NCI-H345 treated with DMSO at 0.1 percent for 48 hours (cell line): ENCODE measurements at regions not wholly inside any gene's neighbourhood (a gene's known extent, or its start where the extent isn't known, plus 50 kb on each side); places are given as distances from the start of the nearest gene placed in this dataset.
"Not testable (repeated sequence)": the region's sequence is repeated elsewhere in the genome, so short reads cannot be mapped to it uniquely, and the experiment has no call there.

Experiments
- DNase-seq: peaks from one replicate; lab custom pipeline; 2025; ENCODE audit not compliant: unreplicated experiment; lab: John Stamatoyannopoulos, UW

DNA sequence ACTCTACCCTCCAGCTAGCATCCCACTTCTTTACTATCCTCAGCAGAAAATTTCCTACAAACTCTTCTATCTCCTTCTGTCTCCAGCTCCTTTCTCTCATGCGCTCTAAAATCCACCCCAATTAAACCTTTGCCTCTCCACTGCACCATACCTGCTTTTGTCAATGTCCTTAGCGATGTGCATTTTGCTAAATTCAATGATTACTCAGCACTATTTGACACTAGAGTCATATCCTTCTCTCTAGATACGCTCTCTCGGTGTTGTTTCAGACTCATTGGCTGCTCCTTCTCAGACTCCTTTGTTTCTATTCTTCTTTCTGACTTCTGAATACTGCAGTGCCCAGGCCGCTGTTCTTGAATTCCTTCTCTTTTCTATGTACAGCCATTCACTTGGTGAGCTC, 144.2 kb downstream of the HLX start:
- no peak for DNase-seq

DNA sequence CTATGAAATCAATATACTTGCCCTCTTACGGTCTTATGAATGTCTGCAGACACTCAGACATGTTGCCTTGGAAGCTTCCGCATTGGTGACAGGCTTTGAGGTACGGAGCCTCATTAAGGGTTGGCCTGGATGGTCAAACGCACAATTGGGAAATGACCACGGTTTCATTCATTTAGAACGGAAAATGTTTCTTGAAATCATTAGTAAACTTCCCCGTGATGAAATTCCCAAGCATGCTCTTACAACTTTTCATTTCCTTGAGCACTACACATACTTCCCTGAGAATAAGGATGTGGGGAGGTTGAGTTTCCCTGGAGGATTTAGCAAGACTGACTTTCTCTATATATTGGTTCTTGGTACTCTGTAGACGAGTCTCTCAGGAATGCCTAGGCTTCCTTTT, 146.3 kb downstream of the HLX start:
- DNase-seq = no peak

DNA sequence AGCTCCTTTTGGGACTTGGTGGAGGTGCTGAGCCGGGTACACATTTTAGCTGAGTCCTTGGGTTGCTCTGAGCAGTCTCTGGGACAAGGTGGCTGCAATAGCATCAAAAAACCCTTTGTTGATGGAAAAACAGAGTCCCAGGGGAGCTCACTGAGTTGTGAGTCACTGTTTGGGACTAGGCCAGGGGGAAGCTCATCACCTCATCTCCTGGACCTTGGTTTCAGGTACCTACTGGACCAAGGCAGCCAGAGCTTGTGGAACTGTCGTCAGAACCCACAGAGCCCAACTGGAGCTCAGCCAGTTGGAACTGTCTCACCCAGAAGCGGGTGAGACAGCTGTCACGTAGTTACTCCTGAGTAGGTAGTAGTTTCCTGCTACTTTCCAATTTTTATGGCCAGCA, 146.7 kb downstream of the HLX start:
- DNase-seq = no peak

DNA sequence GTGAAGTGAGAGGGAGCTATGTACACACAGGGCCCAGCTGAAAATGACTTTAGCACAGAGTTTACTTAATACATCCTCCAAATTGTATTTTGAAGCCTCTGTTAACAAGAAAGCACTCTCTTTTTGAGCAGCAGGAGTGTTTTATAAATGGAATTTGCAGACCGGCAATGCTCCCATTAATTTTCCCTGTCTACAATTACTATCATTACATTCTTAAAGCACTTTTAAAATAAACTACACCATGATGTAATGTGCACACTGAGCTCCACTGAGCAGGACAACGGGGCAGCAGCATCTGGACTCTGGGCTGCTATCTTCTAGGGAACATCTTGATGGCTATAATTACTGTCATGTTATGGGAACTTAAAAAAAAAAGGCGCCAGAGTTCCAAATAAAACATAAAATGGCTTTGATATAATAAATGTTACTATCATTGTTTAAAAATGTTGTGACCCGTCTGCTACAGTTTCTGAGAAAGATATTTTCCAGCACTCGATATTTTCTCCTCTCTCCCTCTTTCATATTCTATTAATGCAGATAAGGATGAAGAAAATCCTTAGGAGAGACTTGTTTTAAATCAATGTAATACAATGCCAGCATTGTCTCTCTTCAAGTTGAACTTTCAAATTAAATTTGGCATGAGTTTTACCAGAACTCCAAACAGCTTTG, 150.9 kb downstream of the HLX start:
- DNase-seq = no peak

DNA sequence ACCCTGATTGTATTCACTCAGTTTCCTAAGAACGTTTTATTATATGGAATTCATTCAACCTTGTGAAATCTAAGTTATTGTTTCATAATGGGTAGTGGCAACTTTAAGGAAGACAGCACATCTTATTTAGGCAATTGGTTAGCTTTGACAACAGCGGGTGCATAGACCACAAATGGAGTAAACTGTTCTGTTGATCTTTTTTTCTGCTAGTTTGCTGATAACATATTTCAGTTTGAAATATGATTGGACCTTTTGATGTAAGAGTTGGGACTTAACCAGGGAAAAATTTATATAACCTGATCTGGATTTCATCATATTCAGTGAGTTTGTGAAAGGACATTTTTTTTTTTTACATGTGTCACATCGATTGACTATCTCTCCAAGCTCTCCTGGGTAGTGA, 151.7 kb downstream of the HLX start:
- DNase-seq = no peak

DNA sequence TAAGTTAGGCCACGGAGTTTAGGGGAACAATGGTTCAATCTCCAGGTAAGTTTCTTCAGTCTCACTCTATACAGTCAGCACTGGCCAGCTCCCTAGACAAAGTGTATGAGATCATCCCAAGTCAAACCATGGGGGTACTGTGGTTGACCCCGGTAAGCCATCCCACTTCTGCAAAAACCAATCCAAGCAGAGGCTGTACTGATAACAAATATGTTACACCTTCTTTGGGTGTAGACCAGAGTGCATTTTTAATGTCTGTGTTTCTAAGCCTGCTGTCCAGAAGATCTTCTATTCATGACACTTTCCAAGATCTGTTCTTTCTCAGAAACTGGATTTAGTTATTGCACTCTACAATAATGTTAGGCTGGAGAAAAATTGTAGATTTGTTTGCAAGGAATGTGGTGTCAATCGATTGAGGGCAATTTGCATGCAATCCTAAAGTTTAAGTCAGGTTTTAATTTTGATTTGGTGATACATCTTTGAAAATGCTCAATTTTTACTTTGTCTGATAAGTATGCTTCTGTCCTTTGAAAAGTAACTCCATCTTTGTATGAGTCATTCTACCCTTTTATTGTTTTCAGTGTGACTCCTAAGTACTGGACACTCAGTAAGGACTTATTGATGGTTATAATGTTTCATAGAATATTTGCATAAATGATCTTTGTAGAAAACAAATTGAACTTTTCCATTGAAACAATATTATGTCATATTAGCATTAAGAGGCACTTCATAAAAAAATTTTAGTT, 152.4 kb downstream of the HLX start:
- no peak for DNase-seq

DNA sequence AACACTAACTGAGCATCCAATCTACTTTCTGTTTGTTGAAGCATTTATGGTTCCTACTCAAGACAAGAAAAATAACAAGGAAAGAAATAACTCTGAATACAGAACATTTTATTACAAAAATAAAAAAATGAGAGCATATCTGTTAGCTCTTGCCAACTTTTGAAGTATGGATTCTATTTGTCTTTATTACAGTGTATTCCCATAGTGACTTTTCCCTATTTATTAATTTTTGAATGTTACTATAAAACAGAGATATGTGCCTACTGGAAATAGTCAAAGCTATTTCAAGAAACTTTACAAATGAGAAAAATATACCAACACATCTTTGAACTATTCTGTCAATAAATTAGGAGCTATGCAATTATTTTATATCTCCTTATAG, 153.0 kb downstream of the HLX start:
- DNase-seq = no peak

DNA sequence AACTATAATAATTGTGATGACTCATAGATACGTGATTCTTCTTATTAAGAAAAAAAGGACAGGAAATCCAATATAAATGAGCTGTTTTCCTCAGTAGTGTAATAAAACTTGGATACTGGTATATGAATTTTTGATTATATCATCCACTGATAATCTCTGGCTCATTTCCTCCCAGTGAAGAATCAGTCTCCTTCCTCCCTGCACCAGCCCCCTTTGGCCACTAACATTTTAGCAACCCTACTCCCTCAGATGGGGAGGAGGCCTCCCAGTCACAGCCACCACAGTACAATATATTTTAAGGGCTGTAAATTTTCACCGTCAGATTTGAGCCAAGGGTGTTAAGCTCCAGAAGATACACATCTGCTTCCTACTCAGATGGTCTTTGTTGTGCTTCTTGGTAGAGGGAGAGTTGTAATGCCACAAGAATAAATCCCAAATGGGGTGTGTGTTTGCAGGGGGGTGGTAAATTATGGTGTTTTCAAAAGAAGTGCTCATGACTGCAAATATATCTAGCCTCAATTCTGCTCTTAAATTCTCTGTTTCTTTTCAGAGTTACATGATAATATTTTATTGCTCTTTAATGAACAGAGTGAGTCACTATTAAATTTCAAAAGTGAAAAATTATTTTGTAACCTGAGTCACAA, 153.5 kb downstream of the HLX start:
- no peak for DNase-seq

DNA sequence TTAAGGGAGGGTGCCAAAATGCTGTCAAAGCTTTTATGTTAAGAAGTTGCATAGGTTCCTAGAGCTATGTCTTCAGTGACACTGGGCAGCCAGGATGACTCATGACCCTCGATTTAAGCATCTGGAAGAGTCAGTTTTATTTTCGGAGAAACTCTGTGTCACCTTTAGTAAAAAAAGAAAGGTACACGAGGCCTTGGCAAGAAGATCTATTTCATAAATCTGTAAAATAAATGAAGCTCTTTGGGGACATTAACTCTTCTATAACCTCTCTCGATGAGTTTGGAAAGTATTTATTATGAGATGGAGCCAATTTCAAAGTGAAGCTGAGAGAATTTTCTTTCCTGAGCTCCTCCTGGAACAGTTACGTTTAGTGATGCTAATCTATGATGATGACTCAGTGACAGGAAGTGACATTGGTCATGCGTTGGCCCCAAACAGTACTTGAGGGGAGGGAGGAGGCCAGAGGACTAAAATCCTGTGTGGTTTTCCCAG, 156.5 kb downstream of the HLX start:
- DNase-seq = no peak

DNA sequence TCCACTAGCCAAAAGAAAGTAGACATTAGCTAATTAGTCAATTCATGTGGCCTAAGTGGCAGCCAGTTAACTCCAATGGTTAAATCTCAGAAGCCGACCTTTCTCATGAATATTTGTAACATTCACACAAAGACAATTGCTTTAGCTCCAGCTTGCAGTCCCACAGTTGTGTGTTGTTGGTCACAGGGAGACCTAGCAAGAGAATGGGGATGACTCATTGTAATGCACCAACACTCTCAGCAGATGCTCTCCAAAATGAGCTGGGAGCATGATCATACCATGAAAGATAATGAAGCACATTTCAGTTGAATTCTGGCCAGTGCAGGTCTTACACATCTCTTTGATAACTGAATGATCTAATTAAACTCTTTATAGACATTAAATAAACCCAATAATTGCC, 160.4 kb downstream of the HLX start:
- DNase-seq = no peak

DNA sequence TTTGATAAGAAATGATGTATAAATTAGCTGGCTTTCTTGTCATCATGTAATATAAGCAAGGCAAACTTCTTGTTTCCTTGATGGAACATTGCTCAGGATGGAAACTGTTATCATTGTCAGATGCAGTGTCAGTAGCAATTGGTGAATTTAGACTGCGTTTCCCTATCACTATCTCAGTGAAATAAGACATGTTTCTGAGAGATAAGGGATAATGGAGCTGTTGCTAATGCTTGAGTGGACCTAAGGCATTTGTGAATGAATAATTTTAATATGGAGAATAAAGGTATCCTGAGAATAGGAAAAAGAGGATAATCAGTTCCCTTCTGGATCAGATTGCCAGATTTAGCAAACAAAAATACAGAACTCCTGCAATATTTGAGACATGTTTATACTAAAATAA, 160.9 kb downstream of the HLX start:
- no peak for DNase-seq

DNA sequence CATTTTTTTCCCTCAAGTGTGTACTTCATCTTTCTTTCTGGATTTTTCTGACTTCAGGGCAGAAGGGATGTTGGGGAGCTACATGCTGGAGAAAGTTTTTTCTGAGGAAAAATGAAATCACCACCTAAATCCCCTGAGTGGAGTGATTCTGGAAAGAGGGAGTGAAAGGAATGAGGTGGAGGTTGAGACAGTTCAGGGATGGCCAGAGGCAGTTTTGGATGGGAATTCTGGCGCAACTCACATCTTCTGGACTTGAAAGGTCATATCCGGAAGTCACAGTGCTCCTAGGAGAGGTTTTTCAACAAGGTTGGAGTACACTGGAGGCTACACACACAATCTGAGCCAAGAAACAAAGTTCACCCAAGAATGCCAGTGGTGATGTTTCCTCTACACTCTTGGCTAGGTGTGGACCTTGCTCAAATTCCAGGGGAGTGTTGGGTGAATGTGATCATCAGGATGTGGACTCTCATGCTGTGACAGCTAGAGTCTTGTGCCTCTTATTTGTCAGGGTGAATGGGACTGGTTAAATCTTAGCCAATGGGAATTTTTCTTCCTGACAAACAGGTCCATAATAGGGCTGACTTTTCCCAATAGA, 161.5 kb downstream of the HLX start:
- DNase-seq = no peak

DNA sequence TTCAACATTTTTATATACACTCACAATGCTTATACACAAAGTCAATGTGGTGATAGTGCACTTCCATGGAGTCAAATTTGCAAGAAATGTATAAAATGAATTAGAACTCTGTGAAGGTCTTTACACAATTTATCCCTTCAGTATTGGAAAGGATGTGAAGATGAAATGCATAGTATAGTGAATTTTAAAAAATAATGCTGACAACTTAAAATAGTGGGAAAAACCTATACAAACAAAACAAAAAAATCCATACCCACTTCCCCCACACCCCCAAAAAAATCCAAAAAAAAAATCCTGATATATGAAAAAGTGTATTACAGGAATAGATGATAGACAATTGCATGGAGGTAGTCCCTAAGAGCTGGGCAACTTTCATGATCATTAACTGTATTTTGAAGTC, 165.3 kb downstream of the HLX start:
- no peak for DNase-seq

DNA sequence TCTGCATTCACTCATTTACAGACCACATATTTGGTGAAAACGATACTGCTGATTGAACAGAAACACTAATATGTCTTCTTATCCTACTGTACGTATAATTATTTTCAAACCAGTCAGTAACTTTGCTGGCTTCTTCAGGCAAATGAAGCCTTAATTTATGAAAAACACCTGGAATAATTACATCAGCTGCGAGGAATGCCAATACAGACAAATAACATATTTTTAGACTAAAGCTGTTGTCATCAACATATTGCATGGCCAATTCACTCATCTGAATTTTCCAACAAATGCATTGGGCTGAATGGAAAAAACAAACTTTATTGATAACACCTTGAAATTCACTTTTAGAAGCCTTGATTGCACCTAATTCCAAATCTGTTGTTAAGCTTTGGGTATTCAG, 165.9 kb downstream of the HLX start:
- no peak for DNase-seq

DNA sequence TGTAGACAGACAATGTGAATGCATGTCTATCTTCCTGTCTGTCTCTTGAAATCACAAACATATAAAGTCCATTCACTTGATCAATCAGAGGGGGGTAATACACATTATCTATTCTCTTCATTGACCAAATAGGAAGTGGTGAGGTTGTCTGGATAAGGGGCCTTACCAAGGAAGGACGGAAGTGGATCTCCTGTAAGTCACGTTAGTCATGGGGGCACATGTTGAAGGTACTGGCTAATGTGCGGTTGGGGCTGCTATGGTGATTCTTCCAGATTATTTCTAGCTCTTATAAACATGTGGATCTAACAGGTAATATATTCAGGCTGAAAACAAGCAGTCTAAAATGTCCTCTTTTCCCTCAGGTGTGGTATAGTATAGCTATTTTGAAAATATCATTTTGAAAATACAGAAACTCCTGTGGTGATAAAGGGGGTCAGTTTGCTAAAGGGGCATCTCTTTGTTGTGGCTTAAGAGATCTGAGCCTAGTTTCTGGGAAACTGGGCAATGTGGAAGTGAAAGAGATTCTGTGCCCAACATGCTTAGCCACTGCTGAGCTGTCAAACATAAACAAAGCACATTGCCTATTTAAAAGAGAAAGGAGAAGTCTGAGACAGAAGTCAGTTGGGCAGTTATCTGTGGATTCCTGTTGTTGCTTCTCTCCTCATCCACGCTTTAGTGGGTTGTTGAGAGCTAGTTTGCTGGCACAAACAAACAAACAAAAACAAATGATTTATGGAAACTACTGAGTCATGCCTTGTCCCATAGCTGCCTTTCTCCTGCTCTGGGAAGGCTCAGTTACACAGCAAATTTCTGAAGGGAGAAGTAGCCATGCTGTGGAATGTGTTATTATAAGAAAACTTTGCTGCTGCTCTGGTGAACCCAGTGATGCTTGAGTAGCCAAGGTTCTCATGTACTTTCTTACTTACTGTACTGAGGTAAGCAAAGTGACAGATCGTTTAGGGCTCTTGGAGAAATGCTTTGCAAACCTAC, 166.9 kb downstream of the HLX start:
- no peak for DNase-seq

DNA sequence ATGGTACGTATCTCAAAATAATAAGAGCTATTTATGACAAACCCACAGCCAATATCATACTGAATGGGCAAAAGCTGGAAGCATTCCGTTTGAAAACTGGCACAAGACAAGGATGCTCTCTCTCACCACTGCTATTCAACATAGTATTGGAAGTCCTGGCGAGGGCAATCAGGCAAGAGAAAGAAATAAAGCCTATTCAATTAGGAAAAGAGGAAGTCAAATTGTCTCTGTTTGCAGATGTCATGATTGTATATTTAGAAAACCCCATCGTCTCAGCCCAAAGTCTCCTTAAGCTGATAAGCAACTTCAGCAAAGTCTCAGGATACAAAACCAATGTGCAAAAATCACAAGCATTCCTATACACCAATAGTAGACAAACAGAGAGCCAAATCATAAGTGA, 172.1 kb downstream of the HLX start:
- DNase-seq = not testable (repeated sequence)

DNA sequence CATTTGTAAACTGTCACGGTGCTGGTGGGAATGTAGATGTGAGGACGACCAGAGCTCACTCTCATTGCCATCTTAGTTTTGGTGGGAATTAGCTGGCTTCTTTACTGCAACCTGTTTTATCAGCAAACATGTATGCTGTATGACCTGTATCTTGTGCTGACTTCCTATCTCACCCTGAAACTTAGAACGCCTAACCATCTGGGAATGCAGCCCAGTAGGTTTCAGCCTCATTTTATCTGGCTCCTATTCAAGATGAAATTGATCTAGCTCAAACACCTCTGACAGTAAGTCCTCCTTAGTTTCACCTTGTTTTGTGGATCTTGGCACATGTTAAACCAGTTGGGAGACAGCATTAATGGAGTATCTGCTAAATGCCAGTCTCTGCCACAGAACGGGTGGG, 174.6 kb downstream of the HLX start:
- no peak for DNase-seq

DNA sequence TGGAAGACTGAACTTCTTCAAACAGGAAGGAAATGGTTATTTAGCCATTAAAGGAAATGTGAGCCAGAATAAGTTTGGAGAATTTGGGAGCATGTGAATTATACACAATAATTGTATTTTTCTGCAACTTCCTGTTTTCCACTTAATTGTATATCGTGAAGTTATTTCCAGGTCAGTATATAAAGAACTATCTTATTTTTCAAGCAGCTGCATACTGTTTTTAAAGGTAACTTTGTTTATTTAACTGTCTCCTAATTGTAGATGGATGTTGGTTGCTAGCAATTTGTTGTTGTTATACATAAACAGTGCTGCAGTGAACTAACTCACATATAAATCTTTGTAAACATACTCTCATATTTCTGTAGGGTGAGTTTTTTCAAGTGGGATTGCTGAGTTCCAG, 180.3 kb downstream of the HLX start:
- no peak for DNase-seq

DNA sequence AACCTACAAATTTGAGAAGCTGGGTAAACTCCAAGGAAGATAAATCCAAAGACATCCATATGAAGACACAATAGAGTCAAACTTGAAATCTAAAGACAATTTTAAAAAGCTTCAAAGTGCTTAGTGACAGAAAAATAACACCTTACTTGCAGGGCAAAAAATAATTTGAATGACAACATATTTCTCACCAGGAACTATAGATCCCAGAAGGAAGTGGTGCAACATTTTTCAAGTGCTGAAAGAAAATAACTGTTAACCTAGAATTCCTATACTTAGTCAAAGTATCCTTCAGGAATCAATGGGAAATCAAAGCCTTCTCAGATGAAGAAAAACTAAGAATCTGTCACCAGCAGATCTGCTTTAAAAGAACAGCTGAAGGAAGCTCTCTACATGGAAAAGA, 184.4 kb downstream of the HLX start:
- DNase-seq = no peak

DNA sequence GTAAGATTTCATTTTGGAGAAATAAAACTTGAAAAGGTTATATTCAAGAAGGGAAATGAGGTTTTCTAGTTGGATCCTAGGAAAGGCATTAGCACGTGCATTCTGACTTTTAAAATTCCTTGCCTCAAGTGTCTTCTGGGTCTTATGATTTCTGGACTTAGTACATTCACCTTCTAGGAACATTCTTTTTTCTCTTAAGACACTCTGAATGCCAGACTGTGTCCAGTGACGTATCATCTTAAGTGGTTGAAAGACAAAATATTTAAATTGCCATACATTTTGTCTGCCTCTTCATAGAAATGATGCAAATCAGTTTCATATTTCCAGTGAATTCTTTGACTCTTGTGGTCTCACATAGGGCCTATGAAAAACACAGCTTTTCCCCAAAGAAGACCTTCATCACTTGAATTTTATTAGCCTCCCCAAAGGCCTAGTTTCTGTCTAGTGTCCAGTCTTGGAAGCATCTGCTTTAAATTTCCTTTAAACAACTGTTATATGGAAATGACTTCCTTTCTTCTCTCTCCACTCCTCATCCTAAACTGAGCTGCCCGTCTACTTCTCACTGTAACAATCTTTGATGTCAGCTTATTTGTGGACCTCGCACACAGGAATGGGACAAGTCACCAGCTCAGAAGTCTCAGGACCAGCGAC, 187.2 kb downstream of the HLX start:
- no peak for DNase-seq
